HG03378 (cell line): ENCODE measurements at regions not wholly inside any gene's neighbourhood (a gene's known extent, or its start where the extent isn't known, plus 50 kb on each side); places are given as distances from the start of the nearest gene placed in this dataset.
"Not testable (repeated sequence)": the region's sequence is repeated elsewhere in the genome, so short reads cannot be mapped to it uniquely, and the experiment has no call there.

ENCODE experiments used
- ATAC-seq: cut with Tn5 transposase; IDR thresholded peaks from one replicate; pipeline ENCODE4 v1.9.1; 2021; ENCODE audit warnings: mild to moderate bottlenecking, moderate library complexity; ENCODE audit not compliant: unreplicated experiment

GRCh38 chr18:70705831-70706416 is 417.1 kb downstream of the SOCS6 start:
- no peak for ATAC-seq

- ATAC-seq, result no peak
Observed at GRCh38 chr18:70700496-70700895, 411.7 kb downstream of the SOCS6 start.

GRCh38 chr18:70698574-70698973 is 409.7 kb downstream of the SOCS6 start:
- no peak for ATAC-seq

- ATAC-seq, result no peak
Observed at GRCh38 chr18:70693246-70693645, 404.4 kb downstream of the SOCS6 start.

- ATAC-seq, result not testable (repeated sequence)
Observed at GRCh38 chr18:70689765-70690164, 400.9 kb downstream of the SOCS6 start.

GRCh38 chr18:70688286-70688685 is 399.4 kb downstream of the SOCS6 start:
- ATAC-seq, result no peak

- no peak for ATAC-seq
Observed at GRCh38 chr18:70684821-70685220, 396.0 kb downstream of the SOCS6 start.

GRCh38 chr18:70683263-70683662 is 394.4 kb downstream of the SOCS6 start:
- ATAC-seq, result no peak

- ATAC-seq, result no peak
Observed at GRCh38 chr18:70674896-70675295, 386.1 kb downstream of the SOCS6 start.

- no peak for ATAC-seq
Observed at GRCh38 chr18:70673831-70674230, 385.0 kb downstream of the SOCS6 start.

GRCh38 chr18:70672581-70672980 is 383.7 kb downstream of the SOCS6 start:
- ATAC-seq, result no peak

GRCh38 chr18:70671889-70672565 is 383.2 kb downstream of the SOCS6 start:
- no peak for ATAC-seq

GRCh38 chr18:70666936-70667335 is 378.1 kb downstream of the SOCS6 start:
- no peak for ATAC-seq

- no peak for ATAC-seq
Observed at GRCh38 chr18:70663141-70663540, 374.3 kb downstream of the SOCS6 start.

GRCh38 chr18:70662588-70662987 is 373.7 kb downstream of the SOCS6 start:
- ATAC-seq, result no peak

- no peak for ATAC-seq
Observed at GRCh38 chr18:70659036-70659925, 370.4 kb downstream of the SOCS6 start.

GRCh38 chr18:70653671-70654070 is 364.8 kb downstream of the SOCS6 start:
- no peak for ATAC-seq

GRCh38 chr18:70650878-70651277 is 362.0 kb downstream of the SOCS6 start:
- ATAC-seq, result no peak

- no peak for ATAC-seq
Observed at GRCh38 chr18:70649683-70650082, 360.8 kb downstream of the SOCS6 start.

GRCh38 chr18:70645971-70646370 is 357.1 kb downstream of the SOCS6 start:
- no peak for ATAC-seq

GRCh38 chr18:70643812-70644211 is 355.0 kb downstream of the SOCS6 start:
- ATAC-seq, result no peak
